ENCODE measurements at regions not wholly inside any gene's neighbourhood (a gene's known extent, or its start where the extent isn't known, plus 50 kb on each side); places are given as distances from the start of the nearest gene placed in this dataset.
"Not testable (repeated sequence)": the region's sequence is repeated elsewhere in the genome, so short reads cannot be mapped to it uniquely, and the experiment has no call there.

- POLR2A ChIA-PET (ENCODE audit: unreplicated experiment), result no interaction called here
- no peaks in the 10 kb centered on the region for H4K20me1 ChIP-seq (ENCODE audit: insufficient read depth)
Measured at GRCh38 chr1:47596328-47596727, 158.5 kb downstream of the FOXD2 start.

GRCh38 chr1:47598357-47598756 lies 160.5 kb downstream of the FOXD2 start:
- H3K79me2 ChIP-seq (ENCODE audit: low read depth), result no peaks in the 10 kb centered on the region
- DNase-seq, result no peak
- H3K9me2 ChIP-seq (ENCODE audit: insufficient read depth), result no peaks in the 10 kb centered on the region
- no peak overlapping the region for H3K4me3 ChIP-seq
- H3K27ac ChIP-seq, result no peak overlapping the region
- H3K4me2 ChIP-seq, result no peak overlapping the region
- ChIA-PET CTCF (interaction anchor here (0.6 kb wide), 1 partner anchor 148 kb away, joined by 4 read pairs; no protein-coding TSS in a partner anchor), POLR2A (ENCODE audit: unreplicated experiment) (no interaction called here)
- BruUV-seq (replicated peaks), result no TSS peak
- H3K27me3 ChIP-seq (ENCODE audit: insufficient read depth, low read depth), result no peaks in the 10 kb centered on the region
- H2AFZ ChIP-seq, result peak overlapping the region; percentile 33; the same call in 1 of the 2 replicates
- intact Hi-C loops (cut with micrococcal nuclease; ENCODE audit: unreplicated experiment), result no loop called here
- no peaks in the 10 kb centered on the region for H3K36me3 ChIP-seq (ENCODE audit: low read depth)
- H3K4me1 ChIP-seq (replicated peaks; ENCODE audit: insufficient read depth), result 0 out of 2 replicates have a peak, but pooled peaks cover 6% of the 10 kb centered on the region
- H4K20me1 ChIP-seq (ENCODE audit: insufficient read depth), result no peaks in the 10 kb centered on the region
- H3F3A ChIP-seq (ENCODE audit: insufficient read depth, low read depth), result no peaks in the 10 kb centered on the region
- TF ChIP-seq, protein P1, sequence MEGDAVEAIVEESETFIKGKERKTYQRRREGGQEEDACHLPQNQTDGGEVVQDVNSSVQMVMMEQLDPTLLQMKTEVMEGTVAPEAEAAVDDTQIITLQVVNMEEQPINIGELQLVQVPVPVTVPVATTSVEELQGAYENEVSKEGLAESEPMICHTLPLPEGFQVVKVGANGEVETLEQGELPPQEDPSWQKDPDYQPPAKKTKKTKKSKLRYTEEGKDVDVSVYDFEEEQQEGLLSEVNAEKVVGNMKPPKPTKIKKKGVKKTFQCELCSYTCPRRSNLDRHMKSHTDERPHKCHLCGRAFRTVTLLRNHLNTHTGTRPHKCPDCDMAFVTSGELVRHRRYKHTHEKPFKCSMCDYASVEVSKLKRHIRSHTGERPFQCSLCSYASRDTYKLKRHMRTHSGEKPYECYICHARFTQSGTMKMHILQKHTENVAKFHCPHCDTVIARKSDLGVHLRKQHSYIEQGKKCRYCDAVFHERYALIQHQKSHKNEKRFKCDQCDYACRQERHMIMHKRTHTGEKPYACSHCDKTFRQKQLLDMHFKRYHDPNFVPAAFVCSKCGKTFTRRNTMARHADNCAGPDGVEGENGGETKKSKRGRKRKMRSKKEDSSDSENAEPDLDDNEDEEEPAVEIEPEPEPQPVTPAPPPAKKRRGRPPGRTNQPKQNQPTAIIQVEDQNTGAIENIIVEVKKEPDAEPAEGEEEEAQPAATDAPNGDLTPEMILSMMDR (conservative IDR thresholded peaks at IDR 0.05), result no peak
- TF ChIP-seq EZH2 (IDR thresholded peaks at IDR 0.05; ENCODE audit: low read depth), result no peak
- peaks cover 10% of the 10 kb centered on the region for H3K9me3 ChIP-seq (ENCODE audit: insufficient read depth, low read depth)

More at GRCh38 chr1:47596328-47596727, 158.5 kb downstream of the FOXD2 start:
- no peak for TF ChIP-seq EZH2 (IDR thresholded peaks at IDR 0.05; ENCODE audit: low read depth)
- TF ChIP-seq, protein P1 (conservative IDR thresholded peaks at IDR 0.05), result no peak
- H3K9me2 ChIP-seq (ENCODE audit: insufficient read depth), result no peaks in the 10 kb centered on the region
- no peak overlapping the region for H2AFZ ChIP-seq
- H3K4me1 ChIP-seq (replicated peaks; ENCODE audit: insufficient read depth), result no peaks in the 10 kb centered on the region
- H3K4me3 ChIP-seq, result no peak overlapping the region
- no peak for DNase-seq
- H3K79me2 ChIP-seq (ENCODE audit: low read depth), result no peaks in the 10 kb centered on the region
- no peak overlapping the region for H3K27ac ChIP-seq
- BruUV-seq (replicated peaks), result no TSS peak
- peaks cover 10% of the 10 kb centered on the region; the same call in 1 of the 2 replicates for H3K9me3 ChIP-seq (ENCODE audit: insufficient read depth, low read depth)
- intact Hi-C loops (cut with micrococcal nuclease; ENCODE audit: unreplicated experiment), result no loop called here
- H3K36me3 ChIP-seq (ENCODE audit: low read depth), result no peaks in the 10 kb centered on the region
- no peak overlapping the region for H3K4me2 ChIP-seq
- CTCF ChIA-PET, result no interaction called here
- H3F3A ChIP-seq (ENCODE audit: insufficient read depth, low read depth), result no peaks in the 10 kb centered on the region
- no peaks in the 10 kb centered on the region for H3K27me3 ChIP-seq (ENCODE audit: insufficient read depth, low read depth)

GRCh38 chr1:47599777-47600176 lies 161.9 kb downstream of the FOXD2 start:
- Histone ChIP-seq H2AFZ (no peak overlapping the region), H3K9me3 (ENCODE audit: insufficient read depth, low read depth) (peaks cover 10% of the 10 kb centered on the region), H3K79me2 (ENCODE audit: low read depth) (no peaks in the 10 kb centered on the region), H3K4me3 (no peak overlapping the region), H3K27ac (no peak overlapping the region), H3F3A (ENCODE audit: insufficient read depth, low read depth) (no peaks in the 10 kb centered on the region), H3K4me1 (replicated peaks; ENCODE audit: insufficient read depth) (0 out of 2 replicates have a peak, but pooled peaks cover 6% of the 10 kb centered on the region), H3K4me2 (no peak overlapping the region), H3K9me2 (ENCODE audit: insufficient read depth) (no peaks in the 10 kb centered on the region), H4K20me1 (ENCODE audit: insufficient read depth) (no peaks in the 10 kb centered on the region), H3K27me3 (ENCODE audit: insufficient read depth, low read depth) (no peaks in the 10 kb centered on the region), H3K36me3 (ENCODE audit: low read depth) (no peaks in the 10 kb centered on the region)
- POLR2A ChIA-PET (ENCODE audit: unreplicated experiment), result no interaction called here
- TF ChIP-seq, protein P1 (conservative IDR thresholded peaks at IDR 0.05), result no peak
- TF ChIP-seq EZH2 (IDR thresholded peaks at IDR 0.05; ENCODE audit: low read depth), result no peak
- no TSS peak for BruUV-seq (replicated peaks)
- intact Hi-C loops (cut with micrococcal nuclease; ENCODE audit: unreplicated experiment), result no loop called here
- DNase-seq, result no peak
- CTCF ChIA-PET, result no interaction called here

- H4K20me1 ChIP-seq (ENCODE audit: insufficient read depth); CTCF ChIA-PET; H3K27me3 ChIP-seq (ENCODE audit: insufficient read depth, low read depth); intact Hi-C loops (cut with micrococcal nuclease; ENCODE audit: unreplicated experiment); H2AFZ ChIP-seq; H3F3A ChIP-seq (ENCODE audit: insufficient read depth, low read depth); H3K4me1 ChIP-seq (replicated peaks; ENCODE audit: insufficient read depth); H3K79me2 ChIP-seq (ENCODE audit: low read depth); H3K36me3 ChIP-seq (ENCODE audit: low read depth); H3K9me2 ChIP-seq (ENCODE audit: insufficient read depth); BruUV-seq (replicated peaks); POLR2A ChIA-PET (ENCODE audit: unreplicated experiment); H3K27ac ChIP-seq; DNase-seq: not testable (repeated sequence)
- peaks cover 10% of the 10 kb centered on the region for H3K9me3 ChIP-seq (ENCODE audit: insufficient read depth, low read depth)
- H3K4me3 ChIP-seq, result peak overlapping the region; percentile 41; the same call in 1 of the 2 replicates
- H3K4me2 ChIP-seq, result peak overlapping the region; percentile 59
Measured at GRCh38 chr1:47602491-47602890, 164.6 kb downstream of the FOXD2 start.

GRCh38 chr1:47604869-47605268 lies 167.0 kb downstream of the FOXD2 start:
- intact Hi-C loops (cut with micrococcal nuclease; ENCODE audit: unreplicated experiment); H3K27ac ChIP-seq; CTCF ChIA-PET: not testable (repeated sequence)

More at GRCh38 chr1:47604869-47605268, 167.0 kb downstream of the FOXD2 start:
- H3K9me2 ChIP-seq (ENCODE audit: insufficient read depth); BruUV-seq (replicated peaks); DNase-seq; H3K27me3 ChIP-seq (ENCODE audit: insufficient read depth, low read depth); H3K79me2 ChIP-seq (ENCODE audit: low read depth); H3F3A ChIP-seq (ENCODE audit: insufficient read depth, low read depth); POLR2A ChIA-PET (ENCODE audit: unreplicated experiment); H2AFZ ChIP-seq; H3K36me3 ChIP-seq (ENCODE audit: low read depth); H3K4me3 ChIP-seq; H4K20me1 ChIP-seq (ENCODE audit: insufficient read depth); H3K4me1 ChIP-seq (replicated peaks; ENCODE audit: insufficient read depth); H3K4me2 ChIP-seq: not testable (repeated sequence)
- peaks cover 13% of the 10 kb centered on the region for H3K9me3 ChIP-seq (ENCODE audit: insufficient read depth, low read depth)
